Stomach (tissue), 4 donors: ENCODE measurements at regions not wholly inside any gene's neighbourhood (a gene's known extent, or its start where the extent isn't known, plus 50 kb on each side); places are given as distances from the start of the nearest gene placed in this dataset.

Experiments used
- CTCF ChIP-seq, 7 experiments: fragments of 450-650 bp in 4 of 7; fragments of 200-600 bp in 3 of 7; sonication (generic) in 3 of 7; IDR thresholded peaks; one replicate each; pipeline ENCODE4 v1.5.1; 2016 to 2019; ENCODE audit warnings: antibody characterized with exemption in 7 of 7, control low read depth in 2 of 7, mild to moderate bottlenecking in 1 of 7
- POLR2AphosphoS5 ChIP-seq, 3 donors: sonication (generic); formaldehyde crosslinking; IDR thresholded peaks; one replicate each; pipeline ENCODE4 v1.6.1; 2016; ENCODE audit warnings: antibody characterized with exemption in 3 of 3

GRCh38 chr1:60891281-60891680, 191.1 kb upstream of the NFIA start:
- no peak for TF ChIP-seq CTCF (IDR thresholded peaks at IDR 0.05)
- no peak for TF ChIP-seq POLR2AphosphoS5 (IDR thresholded peaks at IDR 0.05)
